DMS79 (cell line): ENCODE measurements at regions not wholly inside any gene's neighbourhood (a gene's known extent, or its start where the extent isn't known, plus 50 kb on each side); places are given as distances from the start of the nearest gene placed in this dataset.
"Not testable (repeated sequence)": the region's sequence is repeated elsewhere in the genome, so short reads cannot be mapped to it uniquely, and the experiment has no call there.

Source experiments
- DNase-seq: peaks from one replicate; lab custom pipeline; 2025; lab: John Stamatoyannopoulos, UW

GRCh38 chr3:10666621-10667020 is 149.4 kb upstream of the SLC6A11 start:
- no peak for DNase-seq

GRCh38 chr3:10667269-10667668 is 148.8 kb upstream of the SLC6A11 start:
- no peak for DNase-seq

- DNase-seq, result no peak
These were observed 148.0 kb upstream of the SLC6A11 start for GRCh38 chr3:10667901-10668476.

GRCh38 chr3:10669490-10670048 is 146.5 kb upstream of the SLC6A11 start:
- DNase-seq, result no peak

- DNase-seq, result no peak
These were observed 143.6 kb upstream of the SLC6A11 start for GRCh38 chr3:10672422-10672821.

GRCh38 chr3:10674578-10674977 is 141.4 kb upstream of the SLC6A11 start:
- DNase-seq, result no peak

GRCh38 chr3:10676905-10677304 is 139.1 kb upstream of the SLC6A11 start:
- no peak for DNase-seq

GRCh38 chr3:10678796-10679376 is 137.1 kb upstream of the SLC6A11 start:
- DNase-seq, result no peak

GRCh38 chr3:10680796-10681195 is 135.2 kb upstream of the SLC6A11 start:
- no peak for DNase-seq

GRCh38 chr3:10682692-10683091 is 133.3 kb upstream of the SLC6A11 start:
- DNase-seq, result no peak

GRCh38 chr3:10683106-10683505 is 132.9 kb upstream of the SLC6A11 start:
- DNase-seq, result no peak

- no peak for DNase-seq
These were observed 127.9 kb upstream of the SLC6A11 start for GRCh38 chr3:10688126-10688525.

GRCh38 chr3:10688548-10689172 is 127.4 kb upstream of the SLC6A11 start:
- no peak for DNase-seq

- DNase-seq, result no peak
These were observed 123.9 kb upstream of the SLC6A11 start for GRCh38 chr3:10692039-10692622.

GRCh38 chr3:10693457-10693856 is 122.6 kb upstream of the SLC6A11 start:
- no peak for DNase-seq

GRCh38 chr3:10694179-10694578 is 121.8 kb upstream of the SLC6A11 start:
- DNase-seq, result no peak

GRCh38 chr3:10695186-10695585 is 120.8 kb upstream of the SLC6A11 start:
- not testable (repeated sequence) for DNase-seq

GRCh38 chr3:10695595-10696285 is 120.3 kb upstream of the SLC6A11 start:
- no peak for DNase-seq

- DNase-seq, result no peak
These were observed 118.1 kb upstream of the SLC6A11 start for GRCh38 chr3:10697918-10698317.

GRCh38 chr3:10700821-10701220 is 115.2 kb upstream of the SLC6A11 start:
- DNase-seq, result no peak

GRCh38 chr3:10702961-10703740 is 112.9 kb upstream of the SLC6A11 start:
- DNase-seq, result no peak

- no peak for DNase-seq
These were observed 112.2 kb upstream of the SLC6A11 start for GRCh38 chr3:10703875-10704274.
